ENCODE measurements at regions not wholly inside any gene's neighbourhood (a gene's known extent, or its start where the extent isn't known, plus 50 kb on each side); places are given as distances from the start of the nearest gene placed in this dataset.

- no peak for TF ChIP-seq POLR2AphosphoS5 (IDR thresholded peaks at IDR 0.05; ENCODE audit: low read depth)
- TF ChIP-seq CTCF (conservative IDR thresholded peaks at IDR 0.05; ENCODE audit: low read depth in 2 of 2): no peak
- TF ChIP-seq, protein P1, sequence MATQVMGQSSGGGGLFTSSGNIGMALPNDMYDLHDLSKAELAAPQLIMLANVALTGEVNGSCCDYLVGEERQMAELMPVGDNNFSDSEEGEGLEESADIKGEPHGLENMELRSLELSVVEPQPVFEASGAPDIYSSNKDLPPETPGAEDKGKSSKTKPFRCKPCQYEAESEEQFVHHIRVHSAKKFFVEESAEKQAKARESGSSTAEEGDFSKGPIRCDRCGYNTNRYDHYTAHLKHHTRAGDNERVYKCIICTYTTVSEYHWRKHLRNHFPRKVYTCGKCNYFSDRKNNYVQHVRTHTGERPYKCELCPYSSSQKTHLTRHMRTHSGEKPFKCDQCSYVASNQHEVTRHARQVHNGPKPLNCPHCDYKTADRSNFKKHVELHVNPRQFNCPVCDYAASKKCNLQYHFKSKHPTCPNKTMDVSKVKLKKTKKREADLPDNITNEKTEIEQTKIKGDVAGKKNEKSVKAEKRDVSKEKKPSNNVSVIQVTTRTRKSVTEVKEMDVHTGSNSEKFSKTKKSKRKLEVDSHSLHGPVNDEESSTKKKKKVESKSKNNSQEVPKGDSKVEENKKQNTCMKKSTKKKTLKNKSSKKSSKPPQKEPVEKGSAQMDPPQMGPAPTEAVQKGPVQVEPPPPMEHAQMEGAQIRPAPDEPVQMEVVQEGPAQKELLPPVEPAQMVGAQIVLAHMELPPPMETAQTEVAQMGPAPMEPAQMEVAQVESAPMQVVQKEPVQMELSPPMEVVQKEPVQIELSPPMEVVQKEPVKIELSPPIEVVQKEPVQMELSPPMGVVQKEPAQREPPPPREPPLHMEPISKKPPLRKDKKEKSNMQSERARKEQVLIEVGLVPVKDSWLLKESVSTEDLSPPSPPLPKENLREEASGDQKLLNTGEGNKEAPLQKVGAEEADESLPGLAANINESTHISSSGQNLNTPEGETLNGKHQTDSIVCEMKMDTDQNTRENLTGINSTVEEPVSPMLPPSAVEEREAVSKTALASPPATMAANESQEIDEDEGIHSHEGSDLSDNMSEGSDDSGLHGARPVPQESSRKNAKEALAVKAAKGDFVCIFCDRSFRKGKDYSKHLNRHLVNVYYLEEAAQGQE (IDR thresholded peaks at IDR 0.05; ENCODE audit: unreplicated experiment): no peak
- no peak for TF ChIP-seq EZH2 (IDR thresholded peaks at IDR 0.05; ENCODE audit: low read depth, unreplicated experiment)
- TF ChIP-seq EZH2phosphoT487 (IDR thresholded peaks at IDR 0.05; ENCODE audit: unreplicated experiment): no peak
- TF ChIP-seq ZNF331 (CRISPR knock-in tag; IDR thresholded peaks at IDR 0.05; ENCODE audit: low read depth): no peak
- no peak for TF ChIP-seq ZNF114 (CRISPR knock-in tag; IDR thresholded peaks at IDR 0.05)
- no peak for TF ChIP-seq NANOG (IDR thresholded peaks at IDR 0.05; ENCODE audit: borderline replicate concordance)
Measured at GRCh38 chr14:71549421-71550050, 382.7 kb upstream of the RGS6 start.

All from GM23338 (cell line).